ENCODE measurements at regions not wholly inside any gene's neighbourhood (a gene's known extent, or its start where the extent isn't known, plus 50 kb on each side); places are given as distances from the start of the nearest gene placed in this dataset.
"Not testable (repeated sequence)": the region's sequence is repeated elsewhere in the genome, so short reads cannot be mapped to it uniquely, and the experiment has no call there.

DNA sequence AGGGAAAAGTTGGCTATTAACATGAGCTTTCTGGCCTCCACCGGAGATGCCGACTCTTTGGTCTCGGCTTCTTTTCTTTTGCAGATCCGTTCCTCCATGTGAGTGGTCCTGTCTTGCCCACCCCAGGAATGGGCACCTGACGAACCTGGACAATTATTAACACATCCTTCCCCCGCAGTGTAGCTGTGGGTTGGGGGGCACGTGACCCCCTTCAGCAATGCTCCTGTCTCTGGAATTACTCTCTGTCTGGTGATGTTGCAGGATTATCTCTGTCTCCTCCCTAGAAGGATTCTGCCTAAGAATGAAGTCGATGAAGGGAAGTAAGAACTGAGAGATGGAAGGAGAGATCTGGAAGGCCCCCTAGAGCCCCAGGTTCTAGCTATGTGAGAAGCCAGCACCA lies 115.2 kb upstream of the NPAS2 start:
- DNase-seq: no peak

DNA sequence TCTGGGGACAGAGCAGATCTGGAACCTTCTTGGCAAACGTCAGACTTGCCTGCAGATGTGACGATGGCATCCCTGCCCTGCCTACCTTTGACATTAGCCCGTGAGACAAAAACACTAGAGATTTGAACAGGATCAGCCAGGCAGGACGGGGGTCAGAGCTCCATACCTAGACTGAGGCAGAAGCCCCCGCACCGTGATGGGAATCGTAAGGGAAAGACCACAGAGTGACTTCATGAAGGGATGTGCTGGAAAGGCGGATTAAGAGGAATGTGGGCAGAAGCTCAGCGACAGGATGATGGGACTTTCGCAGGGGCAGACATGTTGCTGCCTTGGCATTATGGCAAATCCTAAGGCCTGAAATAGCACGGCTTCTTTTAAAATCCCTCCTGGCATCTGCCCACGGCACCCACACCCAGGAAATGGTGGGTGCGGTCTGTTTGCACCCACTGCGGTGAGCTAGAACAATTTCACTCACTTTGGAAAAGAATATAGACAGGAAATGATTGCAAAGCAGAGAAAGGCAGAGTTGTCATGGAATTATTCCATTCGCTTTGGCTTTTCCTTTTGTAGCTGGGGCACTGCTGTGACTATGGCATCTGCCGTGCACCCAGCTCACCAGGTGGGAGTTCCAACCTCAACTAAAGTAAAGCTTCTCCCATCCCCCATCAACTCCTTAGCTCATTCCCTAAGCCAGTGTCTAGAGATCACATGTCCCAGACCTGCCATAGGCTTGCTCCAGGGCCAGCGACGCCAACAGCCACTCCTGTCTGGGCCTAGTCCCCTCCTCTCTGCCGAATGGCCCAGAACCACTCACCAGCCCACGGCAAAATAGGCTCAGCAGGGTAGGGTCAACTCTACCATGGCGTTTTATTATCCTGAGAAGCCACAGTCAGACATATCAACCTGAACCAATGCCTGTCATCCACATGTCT lies 112.7 kb upstream of the NPAS2 start:
- no peak for DNase-seq

DNA sequence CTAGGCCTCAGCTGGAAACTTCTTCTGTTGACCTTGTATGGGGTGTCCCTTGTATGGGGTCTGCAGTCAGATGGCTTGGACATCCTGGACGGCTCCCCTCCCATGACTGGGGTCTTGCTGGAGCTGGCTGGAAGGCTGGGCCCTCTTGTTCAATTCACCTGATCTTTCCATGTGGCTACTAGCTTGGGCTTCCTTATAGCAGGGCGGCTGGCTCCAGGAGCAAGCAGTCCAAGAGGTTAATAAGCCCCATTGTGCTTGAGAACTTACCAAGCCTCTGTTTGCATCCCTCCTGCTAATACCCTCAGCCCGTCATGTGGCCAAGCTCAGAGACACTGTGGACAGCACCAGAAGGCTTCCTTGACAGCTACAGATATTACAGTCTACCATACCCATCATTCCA lies 111.6 kb upstream of the NPAS2 start:
- no peak for DNase-seq

DNA sequence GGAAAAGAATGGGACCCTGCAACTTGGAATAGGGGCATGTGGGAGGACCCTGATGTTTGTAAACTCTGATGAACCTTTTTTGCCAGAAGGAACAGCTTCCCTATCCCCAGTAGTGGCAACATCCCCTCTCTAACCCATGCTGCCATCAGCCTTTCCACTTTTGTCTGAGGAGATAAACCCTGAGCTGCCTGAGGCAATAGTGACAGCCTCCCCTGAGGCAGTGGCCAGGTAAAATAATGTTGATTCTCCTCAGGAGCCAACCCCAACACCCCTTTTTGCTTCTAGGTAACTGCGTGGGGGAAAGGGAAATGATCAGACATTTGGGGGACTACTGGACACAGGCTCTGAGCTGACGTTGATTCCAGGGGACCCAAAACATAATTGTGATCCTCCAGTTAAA lies 106.8 kb upstream of the NPAS2 start:
- DNase-seq: no peak

DNA sequence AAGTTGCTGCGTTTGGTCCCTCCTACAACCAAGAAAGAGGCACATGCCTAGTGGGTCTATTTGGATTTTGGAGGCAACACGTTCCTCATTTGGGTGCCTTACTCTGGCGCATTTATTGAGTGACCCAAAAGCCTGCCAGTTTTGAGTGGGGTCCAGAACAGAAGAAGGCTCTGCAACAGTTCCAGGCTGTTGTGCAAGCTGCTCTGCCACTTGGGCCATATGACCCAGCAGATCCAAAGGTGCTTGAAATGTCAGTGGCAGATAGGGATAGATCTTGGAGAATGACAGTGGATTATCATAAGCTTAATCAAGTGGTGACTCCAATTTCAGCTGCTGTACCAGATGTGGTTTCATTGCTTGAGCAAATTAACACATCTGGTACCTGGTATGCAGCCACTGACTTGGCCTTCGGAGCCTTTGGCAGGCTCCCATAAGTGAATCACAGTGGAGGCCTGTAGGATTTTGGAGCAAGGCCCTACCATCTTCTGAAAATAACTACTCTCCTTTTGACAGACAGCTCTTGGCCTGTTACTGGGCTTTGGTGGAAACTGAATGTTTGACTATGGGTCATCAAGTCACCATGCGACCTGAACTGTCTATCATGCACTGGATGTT lies 105.4 kb upstream of the NPAS2 start:
- DNase-seq: not testable (repeated sequence)

DNA sequence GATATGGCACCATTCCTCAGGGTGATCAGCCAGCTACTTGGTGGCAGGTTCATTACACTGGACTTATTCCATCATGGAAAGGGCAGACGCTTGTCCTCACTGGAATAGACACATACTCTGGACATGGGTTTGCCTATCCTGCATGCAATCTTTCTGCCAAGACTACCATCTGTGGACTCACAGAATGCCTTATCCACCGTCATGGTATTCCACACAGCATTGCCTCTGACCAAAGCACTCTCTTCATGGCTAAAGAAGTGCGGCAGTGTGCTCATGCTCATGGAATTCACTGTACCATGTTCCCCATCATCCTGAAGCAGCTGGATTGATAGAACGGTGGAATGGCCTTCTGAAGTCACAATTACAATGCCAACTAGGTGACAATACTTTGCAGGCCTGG lies 104.1 kb upstream of the NPAS2 start:
- not testable (repeated sequence) for DNase-seq

DNA sequence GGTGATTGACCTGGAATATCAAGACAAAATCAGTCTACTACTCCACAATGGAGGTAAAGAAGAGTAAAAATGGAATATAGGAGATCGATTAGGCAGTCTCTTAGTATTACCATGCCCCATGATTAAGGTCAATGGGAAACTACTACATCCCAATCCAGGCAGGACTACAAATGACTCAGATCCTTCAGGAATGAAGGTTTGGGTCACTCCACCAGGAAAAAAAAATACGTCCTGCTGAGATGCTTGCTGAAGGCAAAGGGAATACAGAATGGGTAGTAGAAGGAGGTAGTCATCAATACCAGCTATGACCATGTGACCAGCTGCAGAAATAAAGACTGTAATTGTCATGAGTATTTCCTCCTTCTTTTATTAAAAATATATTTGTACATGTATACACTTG lies 103.4 kb upstream of the NPAS2 start:
- no peak for DNase-seq

DNA sequence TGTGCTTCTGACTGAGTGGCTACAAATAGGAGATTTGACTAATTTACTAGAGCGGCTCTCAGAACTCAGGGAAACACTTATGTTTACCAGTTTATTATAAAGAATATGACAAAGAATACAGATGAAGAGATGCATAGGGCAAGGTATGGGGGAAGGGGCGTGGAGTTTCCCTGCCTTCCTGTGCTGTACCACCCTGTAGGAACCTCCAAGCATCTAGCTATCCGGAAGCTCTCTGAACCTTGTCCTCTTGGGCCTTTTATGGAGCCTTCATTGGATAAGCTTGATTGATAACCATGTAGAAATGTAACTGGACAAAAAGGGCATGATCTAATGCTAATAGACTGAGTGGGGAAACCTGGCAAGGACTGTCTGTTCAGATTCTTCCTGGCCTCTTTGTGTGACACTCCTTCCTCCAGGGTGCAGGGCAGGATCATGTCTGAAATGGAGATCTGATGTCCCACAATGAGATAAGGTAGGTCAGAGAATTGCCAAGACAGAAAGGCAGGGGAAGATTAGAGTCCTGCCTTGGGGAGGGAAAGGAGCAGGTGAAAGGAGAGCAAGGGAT lies 101.8 kb upstream of the NPAS2 start:
- DNase-seq: no peak

DNA sequence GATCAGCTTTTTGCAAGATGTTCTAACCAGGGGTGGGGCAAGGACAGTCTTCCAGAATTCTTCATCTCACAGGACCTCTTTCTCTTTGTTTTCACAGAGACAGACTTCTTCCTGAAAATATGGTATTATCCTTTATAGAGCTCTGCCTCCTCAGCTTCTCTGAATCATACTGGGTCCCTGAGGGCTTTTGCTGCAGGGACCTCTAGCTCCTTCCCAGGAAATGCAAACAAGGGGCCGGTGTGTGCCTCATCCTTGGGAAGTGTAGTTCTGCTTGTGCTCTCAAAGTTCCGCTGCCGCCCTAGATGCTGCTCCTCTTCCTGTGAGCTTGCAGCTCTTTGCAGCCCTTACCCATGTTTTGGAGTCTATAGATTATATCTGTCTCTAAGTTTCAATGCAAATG lies 99.5 kb upstream of the NPAS2 start:
- DNase-seq: no peak

DNA sequence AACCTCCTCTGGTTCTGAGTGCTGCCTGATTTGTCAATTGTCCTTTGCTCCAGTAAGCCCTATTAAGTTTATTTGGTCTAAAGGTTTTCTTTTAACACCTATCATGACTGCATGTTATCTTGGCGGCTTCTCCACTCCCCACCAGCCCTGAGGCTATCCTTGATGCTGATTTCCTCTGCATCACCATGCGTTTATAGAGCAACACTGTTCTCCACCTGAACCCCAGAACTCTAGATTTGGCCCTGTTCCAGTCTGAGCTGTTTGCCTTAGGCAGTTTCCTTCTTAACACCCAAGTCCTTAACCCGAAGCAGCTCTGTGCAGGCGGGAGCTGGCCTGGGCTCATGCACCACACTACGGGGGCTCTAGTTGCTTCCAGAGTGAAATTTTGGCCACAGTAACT lies 98.2 kb upstream of the NPAS2 start:
- no peak for DNase-seq

DNA sequence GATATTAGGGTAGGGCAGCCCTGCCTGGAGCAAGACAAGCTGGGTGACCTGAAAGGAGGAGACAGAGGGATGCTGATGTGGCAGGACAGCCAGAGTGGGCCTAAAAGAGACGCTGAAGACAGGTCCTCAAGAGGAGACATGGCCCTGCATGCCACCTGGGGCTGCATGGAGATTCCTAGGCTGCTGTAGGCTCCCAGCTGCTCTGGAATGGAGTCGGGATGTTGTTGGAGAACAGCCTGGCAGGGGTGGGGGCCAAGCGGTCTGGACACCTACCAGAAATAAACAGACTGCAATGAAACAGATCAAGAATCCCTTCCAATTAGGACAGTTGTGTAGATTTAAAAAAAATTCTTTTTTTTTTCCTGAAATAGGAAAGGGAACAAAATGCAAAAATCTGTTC lies 97.8 kb upstream of the NPAS2 start:
- DNase-seq: no peak

DNA sequence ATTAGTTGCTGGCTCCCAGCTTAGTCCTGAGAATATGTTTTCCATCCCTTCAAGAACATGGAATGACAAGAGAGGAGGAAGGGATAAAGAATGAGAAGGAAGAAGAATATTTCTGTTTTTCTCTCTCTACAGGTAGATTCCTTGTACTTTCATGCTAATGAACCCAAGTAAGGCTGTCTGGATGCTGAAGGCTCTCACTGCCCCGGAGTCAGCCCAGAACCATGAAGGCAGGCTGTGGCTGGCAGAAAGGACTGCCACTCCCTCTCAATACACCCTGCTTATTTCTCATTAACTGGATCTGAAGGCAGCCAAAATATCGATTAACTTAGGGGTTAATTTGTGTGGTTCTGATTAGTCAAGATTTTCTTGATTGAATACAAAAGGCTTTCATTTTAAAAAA lies 93.1 kb upstream of the NPAS2 start:
- no peak for DNase-seq

DNA sequence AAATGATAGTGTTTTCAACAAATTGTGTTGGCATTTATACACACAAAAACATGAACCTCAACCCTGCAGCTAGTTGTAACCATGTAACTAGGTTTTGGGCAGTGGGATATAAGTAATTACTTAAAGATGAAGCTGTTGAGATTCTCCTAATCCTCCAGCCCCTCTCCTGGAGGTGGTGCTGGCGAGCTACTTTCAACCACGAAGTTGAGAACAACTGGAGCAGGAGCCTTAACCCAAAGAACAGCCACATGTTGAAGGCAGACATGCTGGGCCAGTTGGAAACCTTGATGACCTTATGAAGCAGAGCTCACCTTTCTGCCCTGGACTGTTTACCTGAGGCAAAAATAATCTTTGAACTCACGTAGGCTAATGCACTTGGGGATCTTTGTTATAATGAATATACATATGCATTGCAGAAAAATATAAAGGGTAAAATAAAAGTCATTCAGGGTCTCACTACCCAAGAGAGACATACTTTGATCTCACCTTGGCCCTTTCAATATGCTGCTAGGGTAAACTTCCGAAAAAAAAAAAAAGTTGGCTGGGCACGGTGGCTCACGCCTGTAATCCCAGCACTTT lies 89.6 kb upstream of the NPAS2 start:
- peak; percentile 13 to 38 for DNase-seq

DNA sequence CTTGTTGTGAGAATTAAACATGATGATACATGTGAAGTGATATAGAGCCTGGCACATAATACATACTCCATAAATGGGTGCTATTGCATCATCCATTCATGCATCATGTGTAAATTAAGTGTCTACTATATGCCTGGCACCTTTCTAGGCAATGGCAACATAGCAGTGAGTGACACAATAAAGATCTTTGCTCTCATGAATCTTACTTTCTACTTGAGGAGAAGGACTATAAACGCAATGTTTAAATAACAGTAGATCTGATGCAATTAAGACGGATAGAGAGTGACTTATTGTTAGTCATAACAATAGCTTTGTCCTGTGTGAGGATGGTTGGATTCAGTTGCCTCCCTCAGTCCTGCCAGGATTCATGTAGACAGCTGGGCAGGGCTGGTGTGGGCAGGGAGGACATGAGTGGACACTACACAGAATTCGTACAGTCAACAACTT lies 88.4 kb upstream of the NPAS2 start:
- DNase-seq: no peak

DNA sequence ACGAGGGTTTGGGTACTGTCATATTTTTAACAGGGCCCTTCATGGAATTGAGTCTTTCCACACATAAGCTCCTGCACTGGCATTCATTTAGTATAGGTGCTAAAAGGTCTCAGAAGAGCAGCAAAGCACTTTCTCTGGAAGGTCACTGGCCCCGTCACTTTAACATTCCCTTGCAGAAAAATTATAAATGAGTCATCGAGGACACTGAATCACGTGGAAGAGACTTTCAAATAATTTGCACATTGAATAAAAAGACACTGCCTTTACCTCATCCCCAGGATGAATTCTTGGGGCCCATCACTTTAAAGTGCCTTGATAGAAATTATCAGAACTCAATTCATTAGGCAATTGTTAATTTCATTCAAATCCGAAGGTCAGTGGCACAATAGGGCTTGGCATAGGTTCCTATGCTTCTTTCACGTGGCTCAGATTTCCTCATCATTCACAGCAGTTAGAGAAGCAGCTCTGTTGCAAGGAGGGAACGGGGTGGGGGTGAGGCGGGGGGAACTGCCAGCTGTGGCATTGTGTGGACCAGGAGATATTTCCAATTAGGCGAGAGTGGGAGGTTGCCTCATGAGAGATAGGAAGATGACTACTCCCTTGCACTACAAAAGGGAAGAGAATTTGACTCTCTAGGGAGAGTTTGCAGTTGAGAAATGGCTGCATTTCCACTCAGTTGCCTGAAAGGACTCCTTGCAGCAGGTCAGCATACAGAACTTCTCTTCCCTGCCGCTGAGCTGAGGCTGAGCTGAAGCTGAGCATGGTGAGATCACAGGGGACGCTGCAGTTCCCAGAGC lies 86.3 kb upstream of the NPAS2 start:
- no peak for DNase-seq

DNA sequence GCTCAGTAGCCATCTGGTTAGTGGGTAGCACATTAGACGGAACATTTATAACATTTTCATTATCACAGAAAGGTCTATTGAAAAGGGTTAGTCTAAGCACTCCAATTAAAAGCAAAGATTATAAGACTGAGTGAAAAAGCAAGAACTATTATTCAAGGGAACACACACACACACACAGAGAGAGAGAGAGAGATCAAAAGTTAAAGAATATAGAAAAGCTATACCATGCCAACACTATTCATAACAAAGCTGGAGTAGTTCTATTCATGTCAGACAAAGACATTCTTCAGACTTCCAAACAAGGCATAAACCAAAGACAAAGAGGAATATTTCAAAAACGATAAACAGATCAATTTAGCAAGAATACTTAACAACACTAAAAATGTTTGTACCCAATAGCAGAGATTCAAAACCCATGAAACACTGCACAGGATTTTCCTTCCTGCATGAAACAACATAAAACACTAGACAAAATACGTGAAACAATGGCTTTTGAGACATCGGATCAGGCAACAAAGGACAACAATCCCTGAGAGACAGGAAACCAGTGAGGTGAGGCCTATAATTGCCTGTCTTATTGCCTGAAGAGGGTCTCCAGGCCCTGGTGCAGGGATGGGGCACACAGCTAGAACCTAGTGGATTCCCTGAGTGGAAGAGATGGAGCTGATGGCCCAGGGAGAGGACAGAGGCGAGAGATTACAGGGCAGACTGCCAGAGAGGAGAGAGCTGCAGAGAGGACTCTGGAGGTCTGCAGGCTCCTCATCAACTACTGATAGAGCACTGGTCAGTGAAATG lies 83.6 kb upstream of the NPAS2 start:
- no peak for DNase-seq

DNA sequence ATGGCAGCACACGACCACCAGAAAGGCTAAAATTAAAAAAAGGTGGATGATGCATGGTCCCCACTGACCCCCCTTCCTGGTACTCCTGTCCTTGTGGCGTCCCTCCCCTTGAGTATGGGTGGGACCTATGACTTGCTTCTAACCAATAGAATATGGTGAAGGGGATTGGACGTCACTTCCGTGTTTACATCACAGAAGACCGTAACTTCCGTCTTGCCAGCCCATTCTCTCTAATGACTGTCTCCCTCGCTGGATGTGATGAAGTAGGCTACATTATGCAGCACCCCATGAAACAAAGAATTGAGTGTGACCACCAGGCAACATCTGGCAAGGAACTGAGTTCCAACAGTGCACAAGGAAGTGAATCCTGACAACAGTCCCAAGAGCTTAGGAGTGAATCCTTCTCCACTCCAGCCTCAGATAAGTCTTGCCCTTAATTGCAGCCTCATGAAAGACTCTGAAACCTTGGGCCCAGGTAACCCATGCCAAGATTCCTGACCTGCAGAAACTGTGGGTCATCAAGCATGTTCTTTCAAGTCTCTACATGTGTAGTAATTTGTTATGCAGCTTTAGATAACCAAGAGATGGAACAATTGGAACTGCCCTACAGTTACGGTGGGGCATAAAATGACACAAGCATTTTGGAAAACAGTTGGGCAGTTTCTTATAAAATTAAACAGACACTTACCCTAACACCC lies 80.1 kb upstream of the NPAS2 start:
- DNase-seq: no peak

DNA sequence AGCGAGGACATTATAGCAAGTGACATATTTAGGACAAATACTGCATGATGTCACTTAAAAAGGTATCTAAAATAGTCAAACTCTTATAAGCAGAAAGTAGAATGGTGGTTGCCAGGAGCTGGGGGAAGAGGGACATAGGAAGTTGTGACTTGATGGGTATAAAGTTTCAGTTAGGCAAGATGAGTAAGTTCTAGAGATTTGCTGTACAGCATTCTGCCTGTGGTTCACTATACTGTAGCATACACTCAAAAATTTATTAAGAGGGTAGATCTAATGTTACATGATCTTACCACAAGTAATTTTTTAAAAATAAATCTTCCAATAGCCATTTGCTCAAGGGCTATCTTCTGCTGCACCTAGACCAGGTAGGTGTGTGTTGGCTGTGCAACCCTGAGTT lies 78.1 kb upstream of the NPAS2 start:
- no peak for DNase-seq

DNA sequence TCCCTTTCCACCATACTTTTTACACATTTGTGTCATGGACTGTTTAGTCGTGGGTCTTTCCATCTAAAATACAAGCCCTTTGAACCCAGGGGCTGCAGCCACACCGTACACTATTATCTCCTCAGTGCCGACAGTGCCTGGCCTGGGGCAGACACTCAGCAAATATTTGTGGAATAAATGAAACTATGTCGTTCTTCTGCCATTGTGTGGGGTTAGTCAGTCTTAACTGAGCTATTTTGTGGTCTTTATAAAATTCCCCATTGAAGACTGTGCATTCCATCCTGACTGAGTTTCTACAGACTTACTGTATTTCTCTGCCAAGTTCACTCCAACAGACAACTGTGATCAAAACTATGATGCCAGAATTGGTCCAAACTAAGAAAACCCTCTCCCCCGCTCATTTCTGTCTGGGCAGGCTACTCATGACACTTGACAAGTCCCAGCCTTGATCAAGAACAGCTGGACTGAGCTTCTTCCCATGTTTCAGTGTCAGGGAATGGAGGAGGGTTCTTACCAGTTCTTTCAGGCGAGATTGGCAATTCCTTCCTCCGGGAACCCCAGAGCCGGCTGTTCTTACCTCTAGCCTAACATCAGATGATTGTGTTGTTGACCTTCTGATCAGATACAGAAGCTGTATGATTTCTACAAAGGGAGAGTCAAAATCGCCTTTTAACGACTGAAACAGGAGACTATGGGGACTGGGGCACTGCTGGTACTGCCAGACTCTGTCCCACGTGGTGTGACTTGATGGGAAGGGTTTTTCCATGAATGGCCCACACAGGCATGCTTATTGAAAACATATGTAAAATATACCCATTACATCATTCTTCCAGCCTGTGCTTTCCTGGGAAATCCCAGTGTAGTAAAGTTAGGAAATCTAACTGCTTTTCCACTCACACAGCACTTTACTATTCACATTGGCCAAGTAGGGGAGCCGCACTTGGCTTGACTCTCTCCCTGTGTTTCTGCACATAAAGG lies 77.4 kb upstream of the NPAS2 start:
- no peak for DNase-seq

DNA sequence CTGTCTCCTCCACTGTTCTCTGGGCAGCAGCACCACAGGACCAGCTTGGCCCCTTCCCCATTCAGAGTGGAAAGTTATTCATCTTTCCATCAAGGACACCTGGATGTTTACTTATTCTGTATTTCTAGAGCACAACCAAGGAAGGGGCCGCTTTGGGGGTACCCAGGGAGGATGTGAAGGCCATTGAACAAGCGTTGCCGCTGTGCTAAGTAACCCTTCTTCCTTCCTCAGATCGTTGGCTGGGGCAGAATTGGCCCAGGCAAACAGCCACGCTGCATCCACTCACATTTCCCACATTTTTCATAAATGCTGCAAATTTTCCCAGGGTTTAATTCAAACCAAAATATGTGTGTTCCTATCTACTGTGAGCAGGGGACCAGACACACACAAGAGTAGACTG lies 76.2 kb upstream of the NPAS2 start:
- no peak for DNase-seq
